K562 (cell line): ENCODE measurements at regions not wholly inside any gene's neighbourhood (a gene's known extent, or its start where the extent isn't known, plus 50 kb on each side); places are given as distances from the start of the nearest gene placed in this dataset.

Experiments used
- ATAC-seq: fragments of 200-7000 bp; cut with Tn5 transposase; 3 replicates; pipeline ENCODE4 v1.9.1; 2020; ENCODE audit warnings: moderate library complexity
- BruUV-seq: library from RNA; stranded (reverse); fragments of 400-500 nt; replicated peaks from 2 replicates; lab custom pipeline; 2021; lab: Mats Ljungman, UMichigan
- CTCF ChIA-PET: fragments of 300-600 bp; formaldehyde crosslinking; extraction: SDS; loops from one replicate; lab custom pipeline; 2021; ENCODE audit warnings: low intra/inter-chr PET ratio; lab: Yijun Ruan, JAX
- POLR2A ChIA-PET: fragments of 300-600, 350-650 bp; sonication (Branson Sonifier 250); formaldehyde crosslinking; extraction: SDS; loops from one replicate; lab custom pipeline; 2021; ENCODE audit warnings: antibody characterized with exemption, inconsistent platforms; lab: Yijun Ruan, JAX
- DNase-seq, 4 experiments: peaks; one replicate each; pipeline versions ENCODE4 v3.0.0 to v3.0.0-alpha.2; 2011 to 2018; ENCODE audit warnings: low spot score in 3 of 4, mixed read lengths in 3 of 4; ENCODE audit errors: extremely low read depth in 1 of 4
- FAIRE-seq: peaks from 2 replicates; lab custom pipeline; 2011; peaks lifted over from hg19 to GRCh38; lab: Jason Lieb, UNC
- H2AFZ ChIP-seq: 2 replicates; pipeline ENCODE4 v1.6.0; 2011; ENCODE audit warnings: low read depth, low read length, control low read depth, inconsistent platforms
- H3K27ac ChIP-seq: fragments of 200-600 bp; 3 replicates; pipeline ENCODE4 v1.8.0; 2011; ENCODE audit warnings: low read depth, mild to moderate bottlenecking, control low read depth, inconsistent platforms, low read length, moderate library complexity, mixed read lengths; ENCODE audit errors: extremely low read depth
- H3K27me3 ChIP-seq, 2 experiments: fragments of 300-600 bp in 1 of 2; 2 replicates in 1 of 2; 3 replicates in 1 of 2; pipeline versions ENCODE4 v1.6.0 to v1.8.0; 2011; ENCODE audit warnings: inconsistent platforms in 2 of 2, low read length in 2 of 2, mild to moderate bottlenecking in 1 of 2, mixed read lengths in 1 of 2, moderate library complexity in 1 of 2; ENCODE audit not compliant: control insufficient read depth in 2 of 2, insufficient read depth in 2 of 2
- H3K36me3 ChIP-seq: fragments of 300-600 bp; 3 replicates; pipeline ENCODE4 v1.8.0; 2011; ENCODE audit warnings: mild to moderate bottlenecking, low read length, inconsistent platforms; ENCODE audit not compliant: control insufficient read depth, insufficient read depth
- H3K4me1 ChIP-seq, 2 experiments: fragments of 200-600 bp in 1 of 2; replicated peaks in 1 of 2; 2 replicates in 1 of 2; 3 replicates in 1 of 2; pipeline versions ENCODE4 v1.5.1 to v1.8.0; 2011; ENCODE audit warnings: inconsistent platforms in 2 of 2, low read length in 2 of 2, mild to moderate bottlenecking in 1 of 2, mixed read lengths in 1 of 2, moderate library complexity in 1 of 2; ENCODE audit not compliant: control insufficient read depth in 2 of 2, insufficient read depth in 2 of 2
- H3K4me2 ChIP-seq: 2 replicates; pipeline ENCODE4 v1.6.1; 2011; ENCODE audit warnings: low read length, control low read depth, inconsistent platforms, mixed read lengths; ENCODE audit not compliant: insufficient read depth
- H3K4me3 ChIP-seq: fragments of 200-600 bp; sonication (generic), shearing (Covaris generic); 2 replicates; pipeline ENCODE4 v1.5.1; 2016; ENCODE audit warnings: control low read depth, inconsistent platforms
- H3K79me2 ChIP-seq: fragments of 200-600 bp; 3 replicates; pipeline ENCODE4 v1.8.0; 2011; ENCODE audit warnings: low read length, inconsistent platforms; ENCODE audit not compliant: control insufficient read depth, insufficient read depth
- H3K9ac ChIP-seq, 2 experiments: 2 replicates each; pipeline versions ENCODE4 v1.6.0 to v1.6.1; 2011; ENCODE audit warnings: low read depth in 2 of 2, low read length in 2 of 2, control low read depth in 1 of 2, inconsistent platforms in 1 of 2, mild to moderate bottlenecking in 1 of 2, mixed read lengths in 1 of 2; ENCODE audit not compliant: insufficient read depth in 1 of 2
- H3K9me1 ChIP-seq: one replicate; pipeline ENCODE4 v1.6.0; 2011; ENCODE audit warnings: inconsistent platforms, mild to moderate bottlenecking, low read length, moderate library complexity; ENCODE audit not compliant: control insufficient read depth, insufficient read depth
- H3K9me3 ChIP-seq: replicated peaks from 2 replicates; pipeline ENCODE4 v1.5.1; 2011; ENCODE audit warnings: low read depth, low read length, inconsistent platforms; ENCODE audit not compliant: control insufficient read depth, insufficient read depth
- H4K20me1 ChIP-seq: replicated peaks from 2 replicates; pipeline ENCODE4 v1.6.1; 2011; ENCODE audit warnings: low read length, inconsistent platforms, mixed read lengths; ENCODE audit not compliant: control insufficient read depth, insufficient read depth
- FOSL1 ChIP-seq: fragments of 200-800 bp; sonication (Bioruptor generic); conservative IDR thresholded peaks from 2 replicates; pipeline ENCODE4 v1.6.1; 2016; ENCODE audit warnings: missing genetic modification characterization, missing compliant biosample characterization
- FOXK2 ChIP-seq, 2 experiments: fragments of 450-650 bp; IDR thresholded peaks in 1 of 2; conservative IDR thresholded peaks in 1 of 2; 2 replicates each; pipeline ENCODE4 v1.6.1; 2016; ENCODE audit warnings: low read depth in 2 of 2, mild to moderate bottlenecking in 1 of 2
- HDAC6 ChIP-seq: IDR thresholded peaks from 2 replicates; pipeline ENCODE4 v1.6.1; 2012; ENCODE audit warnings: low read depth, mild to moderate bottlenecking, control low read depth, inconsistent platforms, low read length, moderate library complexity
- HNRNPLL ChIP-seq: fragments of 200-400 bp; formaldehyde crosslinking; IDR thresholded peaks from 2 replicates; pipeline ENCODE4 v1.6.1; 2017; ENCODE audit warnings: low read length, low read depth, mild to moderate bottlenecking; ENCODE audit not compliant: poor library complexity, severe bottlenecking
- IRF2 ChIP-seq: sonication (generic); formaldehyde crosslinking; IDR thresholded peaks from 2 replicates; pipeline ENCODE4 v1.8.1; 2022; ENCODE audit warnings: mild to moderate bottlenecking, missing genetic modification reagents
- KLF10 ChIP-seq: fragments of 250-450 bp; sonication (Bioruptor Pico); IDR thresholded peaks from 2 replicates; pipeline ENCODE4 v1.6.1; 2021; ENCODE audit warnings: matching md5 sums
- MAFK ChIP-seq: IDR thresholded peaks from 2 replicates; pipeline ENCODE4 v1.6.1; 2011; ENCODE audit warnings: low read length, improper control_type of control experiment
- NR2F6 ChIP-seq: fragments of 450-650 bp; formaldehyde crosslinking; IDR thresholded peaks from 2 replicates; pipeline ENCODE4 v1.4.0; 2020; ENCODE audit warnings: mild to moderate bottlenecking
- PCBP1 ChIP-seq: fragments of 200-400 bp; formaldehyde crosslinking; IDR thresholded peaks from 2 replicates; pipeline ENCODE4 v1.6.1; 2018; ENCODE audit warnings: mild to moderate bottlenecking, low read depth, low read length; ENCODE audit not compliant: poor library complexity, severe bottlenecking
- PML ChIP-seq: IDR thresholded peaks from 2 replicates; pipeline ENCODE4 v1.6.1; 2012; ENCODE audit warnings: low read length, inconsistent platforms
- RBM39 ChIP-seq: fragments of 200-400 bp; formaldehyde crosslinking; optimal IDR thresholded peaks from 2 replicates; pipeline ENCODE3; 2018; ENCODE audit warnings: low read depth, low read length
- ZNF311 ChIP-seq: fragments of 250-450 bp; sonication (Bioruptor Pico); IDR thresholded peaks from 2 replicates; pipeline ENCODE4 v1.4.0; 2020; ENCODE audit warnings: mild to moderate bottlenecking, moderate library complexity
- ZNF398 ChIP-seq: fragments of 250-450 bp; sonication (Bioruptor Pico); IDR thresholded peaks from 2 replicates; pipeline ENCODE4 v1.8.0; 2021; ENCODE audit warnings: moderate library complexity, mild to moderate bottlenecking, inconsistent platforms
- ZNF699 ChIP-seq: fragments of 250-450 bp; sonication (Bioruptor Pico); IDR thresholded peaks from 2 replicates; pipeline ENCODE4 v1.8.0; 2021; ENCODE audit warnings: mild to moderate bottlenecking, moderate library complexity; ENCODE audit not compliant: insufficient replicate concordance
- ZNF830 ChIP-seq: fragments of 250-450 bp; sonication (Bioruptor Pico); IDR thresholded peaks from 2 replicates; pipeline ENCODE4 v1.5.0; 2021; ENCODE audit warnings: mild to moderate bottlenecking
- WGBS: fragments of 100-300 bp; shearing (Covaris generic); methylation state at CpG from one replicate; pipeline ENCODE4 v1.1.6; 2016; ENCODE audit warnings: low coverage, mixed read lengths; ENCODE audit not compliant: insufficient coverage; ENCODE audit errors: missing lambda C conversion rate; 5-methylcytosine and 5-hydroxymethylcytosine counted together
- in situ Hi-C: fragments of 300-500 bp; cut with MboI; formaldehyde crosslinking; loops from 4 replicates; pipeline ENCODE4 v1.15.0; 2018; ENCODE audit warnings: inconsistent platforms, mixed read lengths
- intact Hi-C: fragments of 100-400 bp; cut with micrococcal nuclease; formaldehyde crosslinking; loops from 2 replicates; pipeline ENCODE4 v1.14.2; 2022
- TF ChIP-seq, protein P1 (sequence below): fragments of 450-650 bp; IDR thresholded peaks from 2 replicates; pipeline ENCODE4 v1.6.1; 2017; ENCODE audit warnings: antibody characterized with exemption, mild to moderate bottlenecking
- TF ChIP-seq, protein P2 (sequence below): fragments of 450-650 bp; IDR thresholded peaks from 2 replicates; pipeline ENCODE4 v1.6.1; 2017; ENCODE audit warnings: mild to moderate bottlenecking, moderate library complexity

DNA sequence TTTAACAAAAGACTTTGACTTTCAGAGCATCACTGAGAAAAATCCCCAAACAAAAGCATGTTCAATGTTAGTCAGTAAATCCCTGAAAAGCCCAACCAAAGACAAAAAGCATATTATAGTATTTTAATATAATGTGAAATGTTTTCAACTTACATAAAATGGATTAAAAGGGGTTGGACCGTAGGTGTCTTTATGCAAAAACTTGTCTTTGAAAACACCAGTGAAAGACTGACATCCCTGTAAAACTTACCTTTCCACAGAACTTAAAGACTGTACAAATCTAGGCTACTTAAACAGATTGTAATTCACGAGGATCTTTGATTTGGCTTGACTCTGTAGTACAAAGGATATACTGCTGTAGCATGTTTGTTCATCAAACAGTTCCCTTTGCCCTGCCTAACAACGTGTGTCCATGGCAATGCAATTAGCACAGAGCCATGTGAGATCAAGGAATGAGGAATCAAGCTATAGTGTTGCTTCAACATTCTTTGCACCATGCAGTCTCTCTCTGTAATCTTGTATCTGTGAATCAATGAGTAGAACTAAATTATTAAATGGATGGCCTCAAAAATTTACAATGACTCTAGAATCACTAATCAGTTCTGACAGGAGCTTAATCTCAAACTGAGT lies 138.5 kb upstream of the SYT1 start:
- DNase-seq (no peak), FAIRE-seq (no peak), ATAC-seq (no peak)
- 2% methylated on average over 3 of the region's 3 CpGs for WGBS
- Histone ChIP-seq H3K27ac (no peak overlapping the region), H3K9me1 (no peaks in the 10 kb centered on the region), H3K27me3 (no peaks in the 10 kb centered on the region), H3K79me2 (no peaks in the 10 kb centered on the region), H3K4me1 (no peaks in the 10 kb centered on the region), H3K4me2 (no peak overlapping the region), H4K20me1 (no peaks in the 10 kb centered on the region), H3K4me3 (no peak overlapping the region), H3K36me3 (no peaks in the 10 kb centered on the region), H3K9ac (no peak overlapping the region), H3K9me3 (no peaks in the 10 kb centered on the region), H2AFZ (no peak overlapping the region)
- ChIA-PET CTCF (no interaction called here), POLR2A (no interaction called here)
- in situ Hi-C loops (no loop called here), intact Hi-C loops (no loop called here)
- TF ChIP-seq HDAC6: no peak
- TF ChIP-seq PML: no peak
- TF ChIP-seq FOSL1 (tag): no peak
- no peak for TF ChIP-seq ZNF311 (CRISPR knock-in tag)
- no peak for TF ChIP-seq ZNF830 (CRISPR knock-in tag)
- TF ChIP-seq, protein P1, sequence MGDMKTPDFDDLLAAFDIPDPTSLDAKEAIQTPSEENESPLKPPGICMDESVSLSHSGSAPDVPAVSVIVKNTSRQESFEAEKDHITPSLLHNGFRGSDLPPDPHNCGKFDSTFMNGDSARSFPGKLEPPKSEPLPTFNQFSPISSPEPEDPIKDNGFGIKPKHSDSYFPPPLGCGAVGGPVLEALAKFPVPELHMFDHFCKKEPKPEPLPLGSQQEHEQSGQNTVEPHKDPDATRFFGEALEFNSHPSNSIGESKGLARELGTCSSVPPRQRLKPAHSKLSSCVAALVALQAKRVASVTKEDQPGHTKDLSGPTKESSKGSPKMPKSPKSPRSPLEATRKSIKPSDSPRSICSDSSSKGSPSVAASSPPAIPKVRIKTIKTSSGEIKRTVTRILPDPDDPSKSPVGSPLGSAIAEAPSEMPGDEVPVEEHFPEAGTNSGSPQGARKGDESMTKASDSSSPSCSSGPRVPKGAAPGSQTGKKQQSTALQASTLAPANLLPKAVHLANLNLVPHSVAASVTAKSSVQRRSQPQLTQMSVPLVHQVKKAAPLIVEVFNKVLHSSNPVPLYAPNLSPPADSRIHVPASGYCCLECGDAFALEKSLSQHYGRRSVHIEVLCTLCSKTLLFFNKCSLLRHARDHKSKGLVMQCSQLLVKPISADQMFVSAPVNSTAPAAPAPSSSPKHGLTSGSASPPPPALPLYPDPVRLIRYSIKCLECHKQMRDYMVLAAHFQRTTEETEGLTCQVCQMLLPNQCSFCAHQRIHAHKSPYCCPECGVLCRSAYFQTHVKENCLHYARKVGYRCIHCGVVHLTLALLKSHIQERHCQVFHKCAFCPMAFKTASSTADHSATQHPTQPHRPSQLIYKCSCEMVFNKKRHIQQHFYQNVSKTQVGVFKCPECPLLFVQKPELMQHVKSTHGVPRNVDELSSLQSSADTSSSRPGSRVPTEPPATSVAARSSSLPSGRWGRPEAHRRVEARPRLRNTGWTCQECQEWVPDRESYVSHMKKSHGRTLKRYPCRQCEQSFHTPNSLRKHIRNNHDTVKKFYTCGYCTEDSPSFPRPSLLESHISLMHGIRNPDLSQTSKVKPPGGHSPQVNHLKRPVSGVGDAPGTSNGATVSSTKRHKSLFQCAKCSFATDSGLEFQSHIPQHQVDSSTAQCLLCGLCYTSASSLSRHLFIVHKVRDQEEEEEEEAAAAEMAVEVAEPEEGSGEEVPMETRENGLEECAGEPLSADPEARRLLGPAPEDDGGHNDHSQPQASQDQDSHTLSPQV: no peak
- no peak for TF ChIP-seq HNRNPLL
- no peak for TF ChIP-seq NR2F6
- no peak for TF ChIP-seq MAFK
- TF ChIP-seq FOXK2 (conservative IDR thresholded peaks at IDR 0.05 in 1 of 2, IDR thresholded peaks at IDR 0.05 in 1 of 2; ENCODE audit: low read depth in 2 of 2): no peak
- TF ChIP-seq IRF2 (CRISPR knock-in tag): no peak
- TF ChIP-seq, protein P2, sequence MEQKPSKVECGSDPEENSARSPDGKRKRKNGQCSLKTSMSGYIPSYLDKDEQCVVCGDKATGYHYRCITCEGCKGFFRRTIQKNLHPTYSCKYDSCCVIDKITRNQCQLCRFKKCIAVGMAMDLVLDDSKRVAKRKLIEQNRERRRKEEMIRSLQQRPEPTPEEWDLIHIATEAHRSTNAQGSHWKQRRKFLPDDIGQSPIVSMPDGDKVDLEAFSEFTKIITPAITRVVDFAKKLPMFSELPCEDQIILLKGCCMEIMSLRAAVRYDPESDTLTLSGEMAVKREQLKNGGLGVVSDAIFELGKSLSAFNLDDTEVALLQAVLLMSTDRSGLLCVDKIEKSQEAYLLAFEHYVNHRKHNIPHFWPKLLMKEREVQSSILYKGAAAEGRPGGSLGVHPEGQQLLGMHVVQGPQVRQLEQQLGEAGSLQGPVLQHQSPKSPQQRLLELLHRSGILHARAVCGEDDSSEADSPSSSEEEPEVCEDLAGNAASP: no peak
- no peak for TF ChIP-seq RBM39
- TF ChIP-seq KLF10 (CRISPR knock-in tag): no peak
- TF ChIP-seq ZNF398 (CRISPR knock-in tag): no peak
- no peak for TF ChIP-seq PCBP1
- no peak for TF ChIP-seq ZNF699
- BruUV-seq: no TSS peak
